OCI-LY7 (cell line): ENCODE measurements at regions not wholly inside any gene's neighbourhood (a gene's known extent, or its start where the extent isn't known, plus 50 kb on each side); places are given as distances from the start of the nearest gene placed in this dataset.

Source experiments
- BruUV-seq: library from RNA; stranded (reverse); fragments of 400-500 nt; replicated peaks from 2 replicates; lab custom pipeline; 2021; lab: Mats Ljungman, UMichigan
- CTCF ChIA-PET: fragments of 300-600 bp; sonication (Branson Sonifier 250); formaldehyde crosslinking; loops from one replicate; lab custom pipeline; 2022; ENCODE audit warnings: antibody characterized with exemption; ENCODE audit not compliant: unreplicated experiment; lab: Charles Lee
- POLR2A ChIA-PET: fragments of 300-600 bp; sonication (Branson Sonifier 250); formaldehyde crosslinking; loops from one replicate; lab custom pipeline; 2022; ENCODE audit warnings: antibody characterized with exemption; lab: Charles Lee
- DNase-seq: peaks from one replicate; pipeline ENCODE4 v3.0.0-alpha.2; 2015; ENCODE audit warnings: low spot score
- H2AFZ ChIP-seq: fragments of 200-600 bp; sonication (generic), shearing (Covaris generic); 2 replicates; pipeline ENCODE4 v1.6.1; 2014; ENCODE audit warnings: mild to moderate bottlenecking, antibody characterized with exemption, low read length, moderate library complexity
- H3K27ac ChIP-seq: fragments of 200-600 bp; sonication (generic); 2 replicates; pipeline ENCODE4 v1.5.1; 2014; ENCODE audit warnings: mixed run types, low read depth, mild to moderate bottlenecking, moderate library complexity, low read length, inconsistent platforms; ENCODE audit not compliant: poor library complexity, severe bottlenecking
- H3K36me3 ChIP-seq: fragments of 200-600 bp; sonication (generic); 2 replicates; pipeline ENCODE4 v1.6.1; 2014; ENCODE audit warnings: mild to moderate bottlenecking, antibody characterized with exemption, low read length, moderate library complexity, mixed read lengths; ENCODE audit not compliant: insufficient read depth
- H3K4me1 ChIP-seq: fragments of 200-600 bp; sonication (generic); 2 replicates; pipeline ENCODE4 v1.5.1; 2014; ENCODE audit warnings: mild to moderate bottlenecking, low read length; ENCODE audit not compliant: insufficient read depth, poor library complexity, severe bottlenecking
- H3K4me2 ChIP-seq: fragments of 200-600 bp; sonication (generic); 2 replicates; pipeline ENCODE4 v1.6.1; 2014; ENCODE audit warnings: mild to moderate bottlenecking, low read length
- H3K4me3 ChIP-seq: fragments of 200-600 bp; sonication (generic); 2 replicates; pipeline ENCODE4 v1.5.1; 2014; ENCODE audit warnings: mild to moderate bottlenecking, low read depth, low read length; ENCODE audit not compliant: poor library complexity, severe bottlenecking
- H3K79me2 ChIP-seq: fragments of 200-600 bp; sonication (generic); 2 replicates; pipeline ENCODE4 v1.6.1; 2016; ENCODE audit warnings: low read depth, mild to moderate bottlenecking, low read length, moderate library complexity, mixed read lengths; ENCODE audit not compliant: insufficient read depth
- H3K9me2 ChIP-seq: fragments of 200-600 bp; sonication (generic); 2 replicates; pipeline ENCODE4 v1.6.1; 2016; ENCODE audit warnings: mild to moderate bottlenecking, low read length, mixed read lengths; ENCODE audit not compliant: insufficient read depth
- H3K9me3 ChIP-seq: fragments of 200-600 bp; sonication (generic); 2 replicates; pipeline ENCODE4 v1.6.1; 2014; ENCODE audit warnings: mild to moderate bottlenecking, mixed run types, low read length, mixed read lengths
- H4K20me1 ChIP-seq: fragments of 200-600 bp; sonication (generic); 2 replicates; pipeline ENCODE4 v1.6.1; 2014; ENCODE audit warnings: mild to moderate bottlenecking, antibody characterized with exemption, low read length, moderate library complexity, mixed read lengths; ENCODE audit not compliant: insufficient read depth
- EZH2phosphoT487 ChIP-seq: fragments of 200-600 bp; sonication (generic); IDR thresholded peaks from 2 replicates; pipeline ENCODE4 v1.6.1; 2018; ENCODE audit warnings: low read depth, borderline replicate concordance, mild to moderate bottlenecking, mixed run types, antibody characterized with exemption, low read length, moderate library complexity, mixed read lengths
- intact Hi-C: fragments of 100-400 bp; cut with micrococcal nuclease; formaldehyde crosslinking; loops from one replicate; pipeline ENCODE4 v1.10.0; 2022; ENCODE audit not compliant: unreplicated experiment
- TF ChIP-seq, protein P1 (sequence below): fragments of 200-600 bp; sonication (generic); conservative IDR thresholded peaks from 2 replicates; pipeline ENCODE4 v1.5.1; 2014; ENCODE audit warnings: mild to moderate bottlenecking, antibody characterized with exemption, low read length, moderate library complexity, mixed read lengths

DNA sequence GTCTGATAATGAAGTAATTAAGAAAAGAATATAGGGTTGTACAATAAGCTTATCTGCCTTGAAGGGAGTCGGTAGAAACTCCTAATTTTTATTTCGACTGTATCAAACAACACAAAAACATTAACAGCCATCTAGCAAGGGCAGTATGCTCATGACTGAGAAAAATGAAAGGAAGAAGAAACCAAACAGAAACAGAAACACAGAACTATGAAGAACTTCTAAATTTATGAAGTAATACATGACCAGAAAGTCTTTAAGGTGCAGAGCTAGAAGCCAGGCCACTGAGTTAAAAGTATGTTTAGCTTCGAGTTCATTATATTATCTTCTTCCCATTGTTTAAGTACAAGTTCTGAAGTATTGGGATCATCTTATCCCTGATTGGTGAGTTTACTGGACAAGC, 367.3 kb upstream of the C9orf72 start:
- Histone ChIP-seq H3K4me3 (no peak overlapping the region), H3K27ac (no peak overlapping the region), H3K36me3 (no peaks in the 10 kb centered on the region), H3K4me1 (no peaks in the 10 kb centered on the region), H3K4me2 (no peak overlapping the region), H3K9me3 (no peaks in the 10 kb centered on the region), H4K20me1 (no peaks in the 10 kb centered on the region), H3K79me2 (no peaks in the 10 kb centered on the region), H3K9me2 (no peaks in the 10 kb centered on the region), H2AFZ (no peak overlapping the region)
- no peak for DNase-seq
- intact Hi-C loops: no loop called here
- ChIA-PET POLR2A (no interaction called here), CTCF (no interaction called here)
- TF ChIP-seq EZH2phosphoT487: no peak
- TF ChIP-seq, protein P1, sequence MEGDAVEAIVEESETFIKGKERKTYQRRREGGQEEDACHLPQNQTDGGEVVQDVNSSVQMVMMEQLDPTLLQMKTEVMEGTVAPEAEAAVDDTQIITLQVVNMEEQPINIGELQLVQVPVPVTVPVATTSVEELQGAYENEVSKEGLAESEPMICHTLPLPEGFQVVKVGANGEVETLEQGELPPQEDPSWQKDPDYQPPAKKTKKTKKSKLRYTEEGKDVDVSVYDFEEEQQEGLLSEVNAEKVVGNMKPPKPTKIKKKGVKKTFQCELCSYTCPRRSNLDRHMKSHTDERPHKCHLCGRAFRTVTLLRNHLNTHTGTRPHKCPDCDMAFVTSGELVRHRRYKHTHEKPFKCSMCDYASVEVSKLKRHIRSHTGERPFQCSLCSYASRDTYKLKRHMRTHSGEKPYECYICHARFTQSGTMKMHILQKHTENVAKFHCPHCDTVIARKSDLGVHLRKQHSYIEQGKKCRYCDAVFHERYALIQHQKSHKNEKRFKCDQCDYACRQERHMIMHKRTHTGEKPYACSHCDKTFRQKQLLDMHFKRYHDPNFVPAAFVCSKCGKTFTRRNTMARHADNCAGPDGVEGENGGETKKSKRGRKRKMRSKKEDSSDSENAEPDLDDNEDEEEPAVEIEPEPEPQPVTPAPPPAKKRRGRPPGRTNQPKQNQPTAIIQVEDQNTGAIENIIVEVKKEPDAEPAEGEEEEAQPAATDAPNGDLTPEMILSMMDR: no peak
- no TSS peak for BruUV-seq

DNA sequence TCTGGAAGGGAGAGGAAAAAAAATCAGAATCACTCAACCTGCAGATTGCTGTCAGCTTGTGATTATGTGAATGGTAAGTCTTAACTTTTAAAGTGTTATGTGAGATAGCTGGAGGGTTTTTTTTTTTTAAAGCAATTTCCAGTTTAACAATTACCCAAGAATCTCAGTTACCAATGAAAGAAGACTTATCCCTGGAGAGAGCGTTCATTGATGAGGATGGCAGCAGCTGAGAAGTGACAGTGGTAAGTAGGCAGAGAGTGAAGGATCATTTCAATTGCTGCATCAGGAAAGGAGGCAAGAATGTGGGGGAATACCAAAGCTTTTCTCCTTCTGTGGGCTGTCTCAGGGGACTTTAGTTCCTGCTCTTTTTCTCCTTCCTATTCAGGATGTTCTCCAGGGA, 370.2 kb upstream of the C9orf72 start:
- BruUV-seq: no TSS peak
- DNase-seq: no peak
- Histone ChIP-seq H3K4me3 (no peak overlapping the region), H2AFZ (no peak overlapping the region), H3K27ac (no peak overlapping the region), H3K9me3 (no peaks in the 10 kb centered on the region), H3K4me1 (no peaks in the 10 kb centered on the region), H3K4me2 (no peak overlapping the region), H4K20me1 (no peaks in the 10 kb centered on the region), H3K9me2 (no peaks in the 10 kb centered on the region), H3K79me2 (no peaks in the 10 kb centered on the region), H3K36me3 (no peaks in the 10 kb centered on the region)
- TF ChIP-seq, protein P1: no peak
- ChIA-PET POLR2A (interaction anchor here (0.6 to 1.4 kb wide), 3 partner anchors 9 to 88 kb away, joined by 3 to 4 read pairs (median 4); no protein-coding TSS in a partner anchor), CTCF (no interaction called here)
- intact Hi-C loops: no loop called here

GRCh38 chr9:27945386-27945785, 372.1 kb upstream of the C9orf72 start:
- no TSS peak for BruUV-seq

More at GRCh38 chr9:27945386-27945785, 372.1 kb upstream of the C9orf72 start:
- ChIA-PET CTCF (no interaction called here), POLR2A (no interaction called here)
- Histone ChIP-seq H3K36me3 (no peaks in the 10 kb centered on the region), H3K27ac (no peak overlapping the region), H3K79me2 (no peaks in the 10 kb centered on the region), H3K4me3 (no peak overlapping the region), H3K9me2 (no peaks in the 10 kb centered on the region), H3K4me1 (no peaks in the 10 kb centered on the region), H4K20me1 (no peaks in the 10 kb centered on the region), H3K9me3 (no peaks in the 10 kb centered on the region), H3K4me2 (no peak overlapping the region), H2AFZ (no peak overlapping the region)
- TF ChIP-seq, protein P1: no peak
- no peak for TF ChIP-seq EZH2phosphoT487
- intact Hi-C loops: no loop called here
- no peak for DNase-seq
